Neuronal stem cell (in vitro differentiated cells): ENCODE measurements at regions not wholly inside any gene's neighbourhood (a gene's known extent, or its start where the extent isn't known, plus 50 kb on each side); places are given as distances from the start of the nearest gene placed in this dataset.

Experiments
- DNase-seq: peaks from one replicate; pipeline ENCODE4 v3.0.0-alpha.2; 2013; ENCODE audit warnings: low spot score
- H2AFZ ChIP-seq: one replicate; pipeline ENCODE4 v1.6.1; 2013; ENCODE audit warnings: mild to moderate bottlenecking, low read length, inconsistent platforms
- H2AK5ac ChIP-seq: 2 replicates; pipeline ENCODE4 v1.6.1; 2013; ENCODE audit warnings: low read depth, mild to moderate bottlenecking, inconsistent platforms, low read length, moderate library complexity, mixed read lengths
- H2BK120ac ChIP-seq: 2 replicates; pipeline ENCODE4 v1.6.1; 2013; ENCODE audit warnings: low read depth, mild to moderate bottlenecking, inconsistent platforms, low read length, moderate library complexity, mixed read lengths
- H2BK12ac ChIP-seq: one replicate; pipeline ENCODE4 v1.6.1; 2013; ENCODE audit warnings: low read length, inconsistent platforms
- H2BK15ac ChIP-seq: 2 replicates; pipeline ENCODE4 v1.6.1; 2013; ENCODE audit warnings: mild to moderate bottlenecking, low read length, inconsistent platforms, mixed read lengths
- H2BK5ac ChIP-seq: one replicate; pipeline ENCODE4 v1.6.1; 2013; ENCODE audit warnings: inconsistent platforms, mild to moderate bottlenecking, low read length, moderate library complexity
- H3K14ac ChIP-seq: one replicate; pipeline ENCODE4 v1.6.1; 2013; ENCODE audit warnings: low read length, inconsistent platforms
- H3K18ac ChIP-seq: 2 replicates; pipeline ENCODE4 v1.6.1; 2013; ENCODE audit warnings: low read length, inconsistent platforms
- H3K23ac ChIP-seq: 2 replicates; pipeline ENCODE4 v1.6.1; 2013; ENCODE audit warnings: low read depth, mild to moderate bottlenecking, mixed read lengths, low read length, inconsistent platforms; ENCODE audit not compliant: poor library complexity
- H3K27ac ChIP-seq: replicated peaks from 3 replicates; pipeline ENCODE4 v1.5.1; 2013; ENCODE audit warnings: low read length, inconsistent platforms
- H3K27me3 ChIP-seq, 3 experiments: 2 replicates each; pipeline ENCODE4 v1.6.1; 2013; ENCODE audit warnings: low read length in 3 of 3, mild to moderate bottlenecking in 2 of 3, inconsistent platforms in 1 of 3, low read depth in 1 of 3, mixed read lengths in 1 of 3, moderate library complexity in 1 of 3; ENCODE audit not compliant: control insufficient read depth in 3 of 3, insufficient read depth in 3 of 3
- H3K36me3 ChIP-seq, 2 donors: replicated peaks in 1 of 2; 2 replicates each; pipeline ENCODE4 v1.6.1; 2013; ENCODE audit warnings: low read length in 2 of 2; ENCODE audit not compliant: control insufficient read depth in 2 of 2, insufficient read depth in 2 of 2
- H3K4ac ChIP-seq: 2 replicates; pipeline ENCODE4 v1.6.1; 2013; ENCODE audit warnings: inconsistent platforms, mild to moderate bottlenecking, low read length, moderate library complexity
- H3K4me1 ChIP-seq, 2 donors: 1 replicate in 1 of 2; 2 replicates in 1 of 2; pipeline ENCODE4 v1.6.1; 2013; ENCODE audit warnings: low read length in 2 of 2, low read depth in 1 of 2; ENCODE audit not compliant: control insufficient read depth in 2 of 2, insufficient read depth in 1 of 2
- H3K4me2 ChIP-seq: one replicate; pipeline ENCODE4 v1.6.1; 2013; ENCODE audit warnings: mild to moderate bottlenecking, low read length, inconsistent platforms; ENCODE audit not compliant: insufficient read depth, poor library complexity, severe bottlenecking
- H3K4me3 ChIP-seq, 2 donors: 2 replicates each; pipeline ENCODE4 v1.5.1; 2013; ENCODE audit warnings: low read length in 2 of 2, mild to moderate bottlenecking in 2 of 2, inconsistent platforms in 1 of 2, moderate library complexity in 1 of 2
- H3K79me1 ChIP-seq: one replicate; pipeline ENCODE4 v1.6.1; 2013; ENCODE audit warnings: low read depth, mild to moderate bottlenecking, inconsistent platforms, low read length, moderate library complexity
- H3K9ac ChIP-seq: one replicate; pipeline ENCODE4 v1.6.1; 2013; ENCODE audit warnings: mild to moderate bottlenecking, low read depth, low read length, inconsistent platforms; ENCODE audit not compliant: poor library complexity
- H3K9me3 ChIP-seq, 2 donors: replicated peaks in 1 of 2; 2 replicates each; pipeline versions ENCODE3 to v1.6.1; 2013; ENCODE audit warnings: low read length in 2 of 2, mild to moderate bottlenecking in 2 of 2, inconsistent platforms in 1 of 2, low read depth in 1 of 2, mixed read lengths in 1 of 2, moderate library complexity in 1 of 2; ENCODE audit not compliant: control insufficient read depth in 2 of 2, insufficient read depth in 1 of 2
- H4K8ac ChIP-seq: one replicate; pipeline ENCODE4 v1.6.1; 2013; ENCODE audit warnings: low read depth, mild to moderate bottlenecking, inconsistent platforms, low read length, moderate library complexity
- H4K91ac ChIP-seq: one replicate; pipeline ENCODE4 v1.6.1; 2013; ENCODE audit warnings: low read length, low read depth, mild to moderate bottlenecking, inconsistent platforms; ENCODE audit not compliant: poor library complexity
- WGBS, 2 donors: extraction: QIAGEN DNeasy Blood & Tissue Kit; methylation state at CpG; one replicate each; pipeline ENCODE4 v1.1.7; 2013; ENCODE audit warnings: missing lambda C conversion rate in 2 of 2, mixed read lengths in 1 of 2; ENCODE audit not compliant: insufficient read length in 2 of 2, insufficient replicate concordance in 1 of 2; ENCODE audit errors: extremely low coverage in 2 of 2; 5-methylcytosine and 5-hydroxymethylcytosine counted together

DNA sequence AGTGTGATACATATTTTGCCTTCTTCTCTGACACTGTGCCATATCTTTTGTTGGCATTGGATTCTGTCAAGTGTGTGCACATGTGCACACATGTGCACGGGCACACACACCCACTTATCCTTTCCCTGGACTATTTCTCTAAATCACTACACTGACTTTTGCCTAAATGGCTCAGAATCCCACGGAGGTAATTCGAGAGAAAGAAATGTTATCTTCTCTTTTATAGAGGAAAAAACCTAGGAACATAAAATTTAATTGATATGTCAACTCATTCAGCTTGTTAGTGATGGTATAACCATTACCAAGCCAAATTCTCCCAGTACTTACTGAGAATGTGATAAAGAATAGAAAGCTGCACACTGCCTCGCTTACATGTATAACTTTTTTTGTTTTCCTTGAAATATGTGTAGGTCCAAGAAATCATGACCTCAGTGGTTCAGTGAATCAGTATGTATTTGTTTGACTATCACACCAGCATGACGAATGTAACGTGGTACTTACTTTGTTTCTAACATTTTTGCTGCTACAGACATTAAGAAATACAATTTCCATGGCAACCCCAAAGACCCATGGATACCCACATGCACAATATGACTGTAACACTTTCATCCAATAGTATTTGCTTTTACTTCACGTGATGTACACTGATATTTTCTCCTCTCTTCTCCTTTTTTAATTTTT is 163.0 kb downstream of the PCDH7 start:
- Histone ChIP-seq H3K27me3 (no peaks in the 10 kb centered on the region), H3K4me3 (no peak overlapping the region), H3K36me3 (no peaks in the 10 kb centered on the region), H4K91ac (no peak overlapping the region), H2BK5ac (no peak overlapping the region), H2AFZ (no peak overlapping the region), H2BK15ac (no peak overlapping the region), H3K14ac (no peak overlapping the region), H4K8ac (no peak overlapping the region), H2AK5ac (no peak overlapping the region), H3K4me1 (no peaks in the 10 kb centered on the region), H3K79me1 (no peaks in the 10 kb centered on the region), H3K23ac (no peak overlapping the region), H2BK120ac (no peak overlapping the region), H3K18ac (no peak overlapping the region), H3K27ac (no peak overlapping the region), H3K9ac (no peak overlapping the region), H3K4ac (no peak overlapping the region), H3K9me3 (peaks cover 0 to 6% of the 10 kb centered on the region in 2 donors), H3K4me2 (no peak overlapping the region), H2BK12ac (no peak overlapping the region)
- WGBS, 2 donors, result no CpG with 5 or more reads among the region's 7 CpGs
- DNase-seq, result no peak

DNA sequence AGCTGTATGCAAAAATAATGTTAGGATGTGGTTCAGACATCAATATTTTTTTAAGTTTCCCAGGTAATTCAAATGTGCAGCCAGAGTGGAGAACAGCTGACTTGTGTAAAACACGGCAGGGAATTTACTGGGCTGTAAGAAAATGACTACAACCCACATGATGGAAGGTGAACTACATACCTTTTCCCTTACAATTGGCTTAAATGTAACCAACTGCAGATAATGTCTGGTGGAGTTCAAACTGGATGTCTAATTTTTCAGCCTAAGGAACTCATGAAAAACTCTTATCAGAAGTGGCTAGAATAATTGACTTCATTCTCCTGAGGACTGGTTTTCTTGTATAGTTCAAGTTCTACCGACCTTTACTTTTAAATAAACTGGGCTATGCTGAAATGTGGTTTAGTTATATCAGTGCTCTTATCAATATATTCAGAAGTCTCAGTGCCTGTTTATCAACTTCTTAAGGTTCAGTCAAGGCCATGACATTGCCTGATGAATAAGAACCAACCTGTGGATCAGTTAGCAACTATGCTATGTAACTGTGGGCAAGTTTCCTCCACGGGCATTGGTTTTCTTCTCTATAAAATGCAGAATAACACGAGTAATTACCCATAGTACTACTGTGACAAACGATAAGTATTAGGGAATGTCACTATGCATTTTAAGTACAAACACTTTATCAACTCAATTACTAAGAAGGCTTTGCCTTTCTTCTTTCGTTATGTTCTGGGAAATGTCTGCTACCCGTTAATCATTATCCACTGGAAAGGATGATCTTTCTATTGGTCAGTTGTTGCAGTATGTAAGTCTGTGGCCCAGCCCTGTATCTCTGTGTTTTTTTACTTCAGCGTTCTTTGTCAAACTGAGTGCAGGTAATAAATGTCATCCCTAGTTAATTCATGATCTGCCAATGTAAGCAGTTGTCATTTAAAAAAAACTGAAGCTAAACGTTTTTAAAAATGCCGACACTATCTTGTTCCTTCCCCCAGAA is 181.6 kb downstream of the PCDH7 start:
- no CpG with 5 or more reads among the region's 10 CpGs for WGBS, 2 donors
- no peak overlapping the region for H2AK5ac ChIP-seq
- H4K8ac ChIP-seq, result no peak overlapping the region
- no peak overlapping the region for H3K23ac ChIP-seq
- H2BK12ac ChIP-seq, result no peak overlapping the region
- no peak overlapping the region for H3K14ac ChIP-seq
- H3K18ac ChIP-seq, result no peak overlapping the region
- H3K9ac ChIP-seq, result no peak overlapping the region
- no peak overlapping the region for H3K27ac ChIP-seq
- no peaks in the 10 kb centered on the region for H3K79me1 ChIP-seq
- H2BK15ac ChIP-seq, result no peak overlapping the region
- no peak overlapping the region for H2BK120ac ChIP-seq
- no peaks in the 10 kb centered on the region for H3K9me3 ChIP-seq
- no peak overlapping the region for H3K4me2 ChIP-seq
- DNase-seq, result no peak
- no peaks in the 10 kb centered on the region for H3K36me3 ChIP-seq
- H4K91ac ChIP-seq, result no peak overlapping the region
- H3K27me3 ChIP-seq, result no peaks in the 10 kb centered on the region
- H3K4ac ChIP-seq, result no peak overlapping the region
- peaks cover 0 to 1% of the 10 kb centered on the region in 2 donors for H3K4me1 ChIP-seq
- no peak overlapping the region for H2BK5ac ChIP-seq
- no peak overlapping the region for H3K4me3 ChIP-seq
- H2AFZ ChIP-seq, result no peak overlapping the region

DNA sequence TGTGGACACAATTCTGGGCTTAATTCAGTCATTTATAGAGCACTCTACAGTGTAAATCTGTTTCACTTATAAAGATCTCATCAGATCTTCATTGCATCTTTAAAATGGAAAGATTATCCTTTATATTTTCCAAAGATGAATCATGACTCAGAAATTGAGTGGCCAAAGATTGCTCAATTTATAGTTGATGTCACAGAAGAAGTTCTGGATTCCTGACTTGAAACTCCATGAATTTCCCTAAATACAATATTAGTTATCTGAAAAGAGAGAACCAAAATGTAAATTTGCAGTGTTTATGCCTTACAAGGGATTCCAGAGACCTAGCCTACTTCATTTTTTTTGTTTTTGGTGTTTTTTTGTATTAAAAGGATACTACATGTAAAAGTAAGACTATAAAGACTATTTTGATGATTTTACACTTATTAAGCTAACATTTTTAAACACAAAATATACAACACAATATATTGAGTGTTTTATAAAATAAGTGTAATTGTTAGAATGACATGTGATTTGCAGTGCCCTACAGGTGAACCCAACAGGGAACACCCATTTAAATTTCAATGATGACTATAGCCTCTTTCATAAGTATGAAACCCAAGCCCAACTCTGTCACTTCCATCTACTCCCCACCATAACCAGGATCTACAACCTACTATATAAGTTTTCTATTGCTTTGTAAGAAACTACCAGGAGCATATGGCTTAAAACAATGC is 183.5 kb downstream of the PCDH7 start:
- Histone ChIP-seq H3K14ac (no peak overlapping the region), H3K4me3 (no peak overlapping the region), H3K9me3 (no peaks in the 10 kb centered on the region), H3K27me3 (no peaks in the 10 kb centered on the region), H2AK5ac (no peak overlapping the region), H2BK5ac (no peak overlapping the region), H3K79me1 (no peaks in the 10 kb centered on the region), H3K23ac (no peak overlapping the region), H3K36me3 (no peaks in the 10 kb centered on the region), H3K4me1 (peaks cover 0 to 1% of the 10 kb centered on the region in 2 donors), H3K27ac (no peak overlapping the region), H3K4me2 (no peak overlapping the region), H2BK12ac (no peak overlapping the region), H2BK15ac (no peak overlapping the region), H4K8ac (no peak overlapping the region), H2AFZ (no peak overlapping the region), H3K9ac (no peak overlapping the region), H4K91ac (no peak overlapping the region), H3K4ac (no peak overlapping the region), H2BK120ac (no peak overlapping the region), H3K18ac (no peak overlapping the region)
- no peak for DNase-seq

DNA sequence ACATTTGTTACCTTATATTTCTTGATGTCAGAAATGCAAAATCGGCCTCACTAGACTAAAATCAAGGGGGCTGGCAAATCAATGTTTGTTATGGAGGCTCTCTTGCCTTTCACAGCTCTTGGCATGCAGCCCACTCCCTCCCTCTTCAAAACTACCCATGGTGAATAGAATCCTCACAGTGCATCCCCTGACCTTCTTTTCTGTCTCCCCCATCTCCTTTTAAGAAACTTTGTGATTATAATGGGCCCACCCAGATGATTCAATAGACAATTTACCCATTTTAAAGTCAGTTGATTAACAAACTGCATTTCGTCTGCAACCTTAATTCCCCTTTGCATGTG is 184.0 kb downstream of the PCDH7 start:
- no peak overlapping the region for H2AFZ ChIP-seq
- no peak overlapping the region for H3K4ac ChIP-seq
- no CpG with 5 or more reads among the region's 2 CpGs for WGBS, 2 donors
- no peak overlapping the region for H2AK5ac ChIP-seq
- H2BK5ac ChIP-seq, result no peak overlapping the region
- no peak overlapping the region for H2BK15ac ChIP-seq
- no peaks in the 10 kb centered on the region for H3K36me3 ChIP-seq
- no peaks in the 10 kb centered on the region for H3K27me3 ChIP-seq
- H3K14ac ChIP-seq, result no peak overlapping the region
- H3K4me1 ChIP-seq, result peaks cover 0 to 1% of the 10 kb centered on the region in 2 donors
- H3K79me1 ChIP-seq, result no peaks in the 10 kb centered on the region
- H3K23ac ChIP-seq, result no peak overlapping the region
- DNase-seq, result no peak
- H2BK12ac ChIP-seq, result no peak overlapping the region
- H2BK120ac ChIP-seq, result no peak overlapping the region
- no peak overlapping the region for H3K4me3 ChIP-seq
- H4K8ac ChIP-seq, result no peak overlapping the region
- no peak overlapping the region for H4K91ac ChIP-seq
- no peak overlapping the region for H3K27ac ChIP-seq
- no peaks in the 10 kb centered on the region for H3K9me3 ChIP-seq
- H3K18ac ChIP-seq, result no peak overlapping the region
- no peak overlapping the region for H3K4me2 ChIP-seq
- no peak overlapping the region for H3K9ac ChIP-seq
